HG02678 (cell line): ENCODE measurements at regions not wholly inside any gene's neighbourhood (a gene's known extent, or its start where the extent isn't known, plus 50 kb on each side); places are given as distances from the start of the nearest gene placed in this dataset.
A peak's percentile ranks its signal among the peaks of the same experiment; 100 is the strongest.
"Not testable (repeated sequence)": the region's sequence is repeated elsewhere in the genome, so short reads cannot be mapped to it uniquely, and the experiment has no call there.

Experiments
- ATAC-seq: cut with Tn5 transposase; IDR thresholded peaks from one replicate; pipeline ENCODE4 v1.9.1; 2021; ENCODE audit warnings: mild to moderate bottlenecking, moderate library complexity; ENCODE audit not compliant: unreplicated experiment

DNA sequence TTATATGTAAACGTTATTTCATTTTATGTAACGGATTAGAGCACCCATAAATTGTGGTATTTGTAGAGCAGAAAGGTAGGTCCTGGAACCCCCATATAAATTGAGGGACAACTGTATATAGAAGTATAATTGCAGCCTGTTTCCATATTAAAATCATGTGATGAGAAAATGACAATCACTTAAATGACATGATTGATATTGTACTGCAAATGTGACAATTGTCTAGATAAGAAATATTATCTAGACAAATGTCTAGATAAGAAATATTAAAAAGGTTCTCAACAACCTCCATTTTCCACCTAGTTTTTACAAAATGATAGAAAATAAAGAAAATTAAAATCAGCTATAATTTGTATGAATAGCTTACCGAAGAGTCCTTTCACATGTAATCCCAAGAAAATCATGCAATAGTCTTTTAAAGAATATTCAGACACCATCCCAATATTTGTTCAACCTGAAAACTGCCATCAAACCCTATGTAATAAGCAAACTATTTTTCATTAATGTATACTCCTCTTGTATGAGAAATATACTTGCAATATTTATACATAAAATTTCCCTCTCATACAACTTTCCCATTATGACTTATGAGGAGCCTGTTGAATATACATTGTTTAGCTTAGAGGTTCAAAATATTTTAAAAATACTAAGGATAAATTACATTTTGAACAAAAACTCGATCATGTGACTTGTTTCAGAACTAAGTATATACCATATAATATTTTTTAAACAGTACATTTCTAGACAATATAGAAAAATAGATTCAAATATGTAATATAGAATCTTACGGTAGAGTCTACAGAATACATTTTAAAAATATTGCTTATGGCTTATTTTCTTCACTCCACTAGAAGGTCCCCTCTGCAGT lies 153.2 kb downstream of the CRPPA start:
- no peak for ATAC-seq

DNA sequence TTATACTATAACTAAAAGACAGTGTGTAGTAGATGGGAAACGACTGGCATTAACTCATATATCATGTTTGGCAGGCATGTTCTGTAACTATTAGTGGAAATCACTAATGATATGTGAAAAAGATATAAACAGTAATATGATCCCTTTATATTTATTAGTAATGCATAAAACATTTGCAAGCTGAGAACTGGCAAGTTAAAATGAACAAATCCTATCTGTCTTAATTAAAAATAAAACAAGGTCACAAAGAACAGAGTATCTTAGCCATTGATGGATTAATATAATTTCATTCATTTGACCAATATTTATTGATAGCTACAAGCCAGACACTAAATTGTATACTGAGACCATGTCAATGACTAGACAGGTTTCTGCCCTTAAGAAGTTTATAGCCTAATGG lies 154.5 kb downstream of the CRPPA start:
- ATAC-seq, result no peak

DNA sequence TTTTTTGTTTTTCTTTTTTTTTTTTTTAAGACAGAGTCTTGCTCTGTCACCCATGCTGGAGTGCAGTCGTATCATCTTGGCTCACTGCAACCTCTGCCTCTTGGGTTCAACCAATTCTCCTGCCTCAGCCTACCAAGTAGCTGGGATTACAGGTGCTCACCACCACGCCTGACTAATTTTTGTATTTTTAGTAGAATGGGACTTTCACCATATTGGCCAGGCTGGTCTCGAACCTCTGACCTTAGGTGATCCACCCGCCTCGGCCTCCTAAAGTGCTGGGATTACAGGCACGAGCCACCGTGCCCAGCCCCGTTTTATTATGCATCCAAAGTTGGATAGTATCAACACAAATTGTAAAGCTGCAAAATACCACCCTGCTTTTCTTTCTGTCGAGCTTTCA lies 154.9 kb downstream of the CRPPA start:
- ATAC-seq, result not testable (repeated sequence)

DNA sequence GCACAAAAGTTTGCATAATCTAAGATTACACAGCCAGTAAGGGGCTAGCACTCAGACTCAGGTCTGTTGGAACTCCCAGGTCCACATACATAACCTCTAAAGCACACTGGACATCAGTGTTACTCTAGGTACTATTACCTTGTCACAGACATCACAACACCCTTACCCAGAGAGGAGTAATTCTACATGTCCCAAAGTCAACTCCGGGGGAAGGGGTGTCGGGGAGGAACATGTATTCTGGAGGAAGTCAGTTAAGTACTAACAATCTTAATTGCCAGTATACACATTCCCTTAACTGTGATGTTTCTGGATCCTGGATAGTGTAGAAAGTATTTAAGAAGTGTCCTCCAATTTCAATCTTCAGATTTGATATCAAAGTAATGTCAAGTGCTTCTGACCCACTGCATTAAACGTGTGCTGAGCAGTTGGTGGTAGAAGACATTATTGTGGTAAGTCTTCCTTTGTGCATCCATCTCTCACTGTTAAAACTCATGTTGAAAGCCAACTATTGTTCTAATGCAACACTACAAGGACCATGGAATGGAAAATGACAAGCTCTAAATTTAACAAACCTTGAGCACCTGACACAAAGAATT lies 155.4 kb downstream of the CRPPA start:
- no peak for ATAC-seq

DNA sequence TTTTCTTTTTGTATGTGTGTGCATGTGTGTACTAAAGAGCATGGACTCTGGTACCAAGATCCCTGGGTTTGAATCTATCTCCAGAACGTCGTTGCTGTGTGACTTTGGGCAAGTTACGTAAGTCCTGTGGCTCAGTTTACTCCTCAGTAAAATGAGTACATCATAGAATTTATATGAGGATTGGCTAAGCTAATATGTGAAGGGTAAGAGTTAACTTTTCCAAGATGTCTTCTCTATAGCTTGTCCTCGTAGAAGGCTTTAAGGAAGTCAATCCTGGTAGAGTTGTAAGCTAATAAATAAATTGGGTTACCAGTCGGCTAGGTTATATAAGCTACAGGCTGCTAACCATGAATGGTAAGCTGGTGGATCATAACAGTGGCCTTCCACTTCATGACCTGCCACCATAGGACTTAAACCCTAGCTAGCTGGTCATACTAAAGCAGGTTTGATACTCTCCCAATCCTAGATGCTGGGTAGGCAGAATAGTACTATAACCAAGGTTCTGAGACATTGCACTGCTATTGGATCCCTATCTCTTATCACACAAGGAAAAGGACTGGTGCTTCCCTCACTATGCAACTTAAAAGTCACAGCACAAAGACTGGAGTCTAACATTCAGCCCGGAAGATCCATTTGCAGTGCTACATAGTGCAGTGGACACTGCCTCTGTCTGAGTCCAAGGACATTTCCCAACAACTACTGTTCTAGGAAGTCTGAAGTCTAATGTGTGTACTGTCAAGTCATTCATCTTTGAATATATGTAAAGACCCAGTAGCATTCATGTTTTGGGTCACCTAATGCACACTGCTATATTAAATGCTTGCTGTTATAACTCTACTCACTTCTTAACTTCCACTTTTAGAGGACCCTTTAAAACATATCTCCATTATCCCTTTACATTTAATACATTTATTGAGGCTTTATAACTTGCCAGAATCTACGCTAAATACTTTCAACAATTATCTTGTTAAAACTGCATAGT lies 156.2 kb downstream of the CRPPA start:
- ATAC-seq, result no peak

DNA sequence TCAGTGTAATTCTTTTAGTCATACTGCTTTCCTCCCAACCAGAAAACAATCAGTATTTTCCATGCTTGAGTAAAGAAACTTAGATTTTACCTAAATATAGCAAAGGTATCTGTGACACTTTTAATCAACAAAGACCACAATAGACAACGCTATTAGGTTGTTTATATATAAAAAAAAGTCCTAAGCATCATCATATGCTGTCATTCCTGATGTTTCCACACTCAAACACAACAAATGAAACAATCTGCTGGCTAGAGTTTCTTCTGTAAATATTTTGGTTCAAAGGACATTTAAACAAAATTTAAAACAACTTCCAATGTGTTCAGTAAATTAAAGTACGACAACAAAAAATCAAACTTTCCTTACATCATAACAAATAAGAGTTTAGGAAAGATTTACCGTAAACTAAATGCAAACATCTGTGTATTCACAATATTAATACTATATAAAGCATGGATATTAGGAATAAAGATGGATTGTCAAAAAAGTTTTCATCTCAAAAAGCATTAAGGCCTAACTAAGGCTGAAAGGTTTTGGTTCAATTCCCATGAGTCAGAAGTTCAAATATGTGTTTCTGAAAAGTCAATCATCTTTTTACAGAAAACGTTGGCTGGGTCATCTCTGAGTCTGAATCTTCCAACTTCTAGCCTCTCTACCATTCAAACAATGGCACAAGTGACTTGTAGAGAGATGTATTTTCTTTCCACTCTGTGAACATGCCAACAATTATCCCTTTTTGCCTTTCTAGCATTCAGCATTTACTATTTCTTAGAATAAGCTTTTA lies 157.1 kb downstream of the CRPPA start:
- ATAC-seq, result no peak

DNA sequence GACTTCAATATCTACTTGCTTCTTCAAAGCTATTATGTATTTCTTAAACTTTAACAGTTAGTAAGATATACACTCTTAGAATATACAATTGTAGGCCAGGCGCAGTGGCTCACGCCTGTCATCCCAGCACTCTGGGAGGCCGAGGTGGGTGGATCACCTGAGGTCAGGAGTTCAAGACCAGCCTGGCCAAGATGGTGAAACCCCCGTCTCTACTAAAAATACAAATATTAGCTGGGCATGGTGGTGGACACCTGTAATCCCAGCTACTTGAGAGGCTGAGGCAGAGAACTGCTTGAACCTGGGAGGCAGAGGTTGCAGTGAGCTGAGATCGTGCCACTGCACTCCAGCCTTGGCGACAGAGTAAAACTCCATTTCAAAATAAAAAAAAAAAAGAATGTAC lies 158.0 kb downstream of the CRPPA start:
- not testable (repeated sequence) for ATAC-seq

DNA sequence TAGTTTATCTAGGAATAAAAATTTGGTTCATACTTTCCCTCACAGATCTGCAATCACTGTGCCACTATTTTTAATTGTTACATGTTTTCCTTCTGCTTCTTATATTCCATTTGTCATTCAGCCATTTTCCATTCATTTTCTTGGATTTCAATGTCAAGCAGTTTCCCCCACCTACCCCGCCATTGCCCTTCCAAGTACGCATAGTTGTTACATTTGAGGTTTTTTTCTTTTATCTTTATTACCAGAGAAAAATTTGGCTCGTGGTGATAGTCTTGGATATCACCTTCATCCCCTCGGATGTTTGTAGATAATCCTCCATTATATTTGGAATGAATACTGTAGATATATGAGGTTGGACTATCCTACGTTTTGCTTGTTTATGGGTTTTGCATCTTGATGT lies 159.7 kb downstream of the CRPPA start:
- no peak for ATAC-seq

DNA sequence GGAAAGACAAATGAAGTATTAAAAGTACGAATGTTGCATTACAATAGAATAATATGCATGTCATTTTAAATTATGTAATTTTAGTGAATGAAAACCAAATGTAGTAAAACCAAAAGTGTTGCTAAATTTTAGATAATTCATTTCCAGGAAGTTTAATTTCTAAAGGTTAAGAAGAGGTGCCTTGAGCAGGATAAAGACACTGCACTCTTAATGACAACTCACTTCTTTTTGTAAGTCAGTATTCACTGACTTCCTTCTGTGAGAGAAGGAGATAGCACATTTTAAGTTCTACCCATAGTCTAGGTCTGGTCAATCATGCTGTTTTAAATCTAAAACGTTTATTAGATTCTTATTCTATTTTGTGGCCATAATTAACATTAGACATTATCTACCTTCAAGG lies 160.2 kb downstream of the CRPPA start:
- no peak for ATAC-seq

DNA sequence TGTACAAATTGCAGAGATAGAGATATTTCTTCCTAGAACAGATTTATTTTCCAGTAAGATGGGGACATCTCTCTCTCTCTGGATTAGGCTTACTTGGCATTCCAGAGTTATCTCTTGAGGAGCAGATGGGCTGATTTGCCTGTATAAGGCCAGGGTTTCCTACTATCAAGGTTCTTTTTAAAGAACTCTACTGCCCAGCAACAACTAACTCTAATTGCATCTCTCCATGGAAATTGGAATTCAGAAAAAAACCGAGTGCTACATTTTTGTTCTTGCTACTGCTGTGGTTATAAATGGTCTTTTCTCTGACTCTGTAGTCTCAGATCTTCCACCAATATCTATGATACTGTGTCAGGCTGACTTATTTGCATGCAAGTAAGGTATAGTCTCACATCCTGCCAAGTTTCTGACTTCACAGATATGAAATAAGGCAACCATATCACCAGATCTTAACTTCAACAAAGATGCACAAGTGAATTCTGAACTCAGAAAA lies 161.1 kb downstream of the CRPPA start:
- peak; percentile 86 for ATAC-seq

DNA sequence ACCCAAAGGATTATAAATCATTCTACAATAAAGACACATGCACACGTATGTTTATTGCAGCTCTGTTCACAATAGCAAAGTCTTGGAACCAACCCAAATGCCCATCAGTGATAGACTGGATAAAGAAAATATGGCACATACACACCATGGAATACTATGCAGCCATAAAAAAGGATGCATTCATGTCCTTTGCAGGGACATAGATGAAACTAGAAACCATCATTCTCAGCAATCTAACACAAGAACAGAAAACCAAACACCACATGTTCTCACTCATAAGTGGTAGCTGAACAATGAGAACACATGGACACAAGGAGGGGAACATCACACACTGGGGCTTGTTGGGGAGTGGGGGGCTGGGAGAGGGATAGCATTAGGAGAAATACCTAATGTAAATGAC lies 164.9 kb downstream of the CRPPA start:
- ATAC-seq, result not testable (repeated sequence)

DNA sequence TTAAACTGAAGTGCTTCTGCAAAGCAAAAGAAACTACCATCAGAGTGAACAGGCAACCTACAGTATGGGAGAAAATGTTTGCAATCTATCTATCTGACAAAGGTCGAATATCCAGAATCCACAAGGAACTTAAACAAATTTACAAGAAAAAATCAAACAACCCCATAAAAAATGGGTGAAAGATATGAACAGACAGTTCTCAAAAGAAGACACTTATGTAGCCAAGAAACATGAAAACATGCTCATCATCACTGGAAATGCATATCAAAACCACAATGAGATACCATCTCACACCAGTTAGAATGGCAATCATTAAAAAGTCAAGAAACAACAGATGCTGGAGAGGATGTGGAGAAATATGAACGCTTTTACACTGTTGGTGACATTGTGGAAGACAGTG lies 165.4 kb downstream of the CRPPA start:
- ATAC-seq, result not testable (repeated sequence)

DNA sequence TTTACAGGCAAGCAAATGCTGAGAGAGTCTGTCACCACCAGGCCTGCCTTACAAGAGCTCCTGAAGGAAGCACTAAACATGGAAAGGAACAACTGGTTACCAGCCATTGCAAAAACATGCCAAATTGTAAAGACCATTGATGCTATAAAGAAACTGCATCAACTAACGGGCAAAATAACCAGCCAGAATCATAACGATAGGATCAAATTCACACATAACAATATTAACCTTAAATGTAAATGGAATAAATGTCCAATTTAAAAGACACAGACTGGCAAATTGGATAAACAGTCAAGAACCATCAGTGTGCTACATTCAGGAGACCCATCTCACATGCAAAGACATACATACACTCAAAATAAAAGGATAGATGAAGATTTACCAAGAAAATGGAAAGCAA lies 170.7 kb downstream of the CRPPA start:
- ATAC-seq, result not testable (repeated sequence)

DNA sequence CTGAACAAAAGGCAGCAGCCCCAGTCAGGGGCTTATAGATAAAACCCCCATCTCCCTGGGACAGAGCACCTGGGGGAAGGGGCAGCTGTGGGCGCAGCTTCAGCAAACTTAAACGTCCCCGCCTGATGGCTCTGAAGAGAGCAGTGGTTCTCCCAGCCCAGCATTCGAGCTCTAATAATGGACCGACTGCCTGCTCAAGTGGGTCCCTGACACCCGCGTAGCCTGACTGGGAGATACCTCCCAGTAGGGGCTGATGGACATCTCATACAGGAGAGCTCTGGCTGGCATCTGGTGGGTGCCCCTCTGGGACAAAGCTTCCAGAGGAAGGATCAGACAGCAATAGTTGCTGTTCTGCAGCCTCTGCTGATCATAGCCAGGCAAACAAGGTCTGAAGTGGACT lies 172.1 kb downstream of the CRPPA start:
- not testable (repeated sequence) for ATAC-seq

DNA sequence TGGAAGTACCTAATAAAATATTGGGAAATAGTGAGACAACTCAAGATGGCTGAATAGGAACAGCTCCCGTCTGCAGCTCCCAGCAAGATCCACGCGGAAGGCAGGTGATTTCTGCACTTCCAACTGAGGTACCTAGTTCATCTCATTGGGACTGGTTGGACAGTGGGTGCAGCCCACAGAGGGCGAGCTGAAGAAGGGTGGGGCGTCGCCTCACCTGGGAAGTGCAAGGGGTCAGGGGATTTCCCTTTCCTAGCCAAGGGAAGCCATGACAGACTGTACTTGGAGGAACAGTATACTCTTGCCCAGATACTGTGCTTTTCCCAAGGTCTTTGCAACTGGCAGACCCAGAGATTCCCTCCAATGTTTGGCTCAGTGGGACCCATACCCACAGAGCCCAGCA lies 172.8 kb downstream of the CRPPA start:
- not testable (repeated sequence) for ATAC-seq

DNA sequence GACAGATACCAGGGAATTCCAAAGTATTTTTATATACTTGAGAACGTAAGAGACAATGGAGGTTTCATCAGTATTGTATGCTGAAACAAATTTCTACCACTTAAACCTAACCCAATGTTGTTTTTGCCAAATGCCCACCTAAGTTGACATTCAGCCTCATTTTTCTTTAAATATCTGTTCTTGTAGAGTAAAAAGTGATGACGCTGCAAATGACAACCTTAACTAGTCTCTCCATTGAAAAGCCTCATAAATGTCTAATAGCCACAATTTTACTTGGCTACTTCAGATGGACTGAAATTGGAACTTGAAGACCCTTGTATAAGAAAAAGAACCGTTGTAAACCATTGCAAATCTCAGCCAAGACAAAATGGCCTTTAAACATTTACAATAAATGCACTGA lies 176.9 kb downstream of the CRPPA start:
- ATAC-seq, result no peak

DNA sequence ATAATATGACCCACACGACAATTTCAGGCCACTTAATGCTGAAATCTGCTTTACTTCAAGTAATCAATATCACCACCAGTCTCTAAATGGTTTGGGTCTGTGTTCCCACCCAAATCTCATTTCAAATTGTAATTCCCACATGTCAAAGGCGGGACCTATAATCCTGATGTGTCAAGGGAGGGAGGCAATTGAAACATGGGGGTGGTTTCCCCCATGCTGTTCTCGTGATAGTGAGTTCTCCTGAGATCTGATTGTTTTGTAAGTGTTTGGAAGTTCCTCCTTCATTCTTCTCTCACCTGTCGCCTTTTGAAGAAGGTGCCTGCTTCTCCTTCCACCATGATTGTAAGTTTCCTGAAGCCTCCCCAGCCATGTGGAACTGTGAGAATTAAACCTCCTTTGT lies 178.4 kb downstream of the CRPPA start:
- no peak for ATAC-seq

DNA sequence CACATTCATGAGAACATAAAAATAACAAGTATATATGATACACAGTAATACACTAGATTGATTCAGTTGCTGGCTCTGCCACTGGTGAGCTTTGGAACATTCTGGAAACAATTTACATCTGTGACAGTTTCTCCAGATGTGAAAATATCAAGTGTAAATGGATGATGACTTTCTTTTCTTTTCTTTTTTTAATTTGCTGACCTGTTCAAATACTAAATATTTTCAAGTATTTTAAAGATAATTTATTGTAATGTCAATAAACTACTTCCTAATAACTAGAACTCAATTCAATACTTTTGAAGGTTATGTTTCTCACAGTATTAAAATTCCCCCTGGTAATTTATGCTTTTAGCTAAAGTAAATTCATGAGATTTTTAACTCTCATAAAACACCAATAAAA lies 180.3 kb downstream of the CRPPA start:
- no peak for ATAC-seq

DNA sequence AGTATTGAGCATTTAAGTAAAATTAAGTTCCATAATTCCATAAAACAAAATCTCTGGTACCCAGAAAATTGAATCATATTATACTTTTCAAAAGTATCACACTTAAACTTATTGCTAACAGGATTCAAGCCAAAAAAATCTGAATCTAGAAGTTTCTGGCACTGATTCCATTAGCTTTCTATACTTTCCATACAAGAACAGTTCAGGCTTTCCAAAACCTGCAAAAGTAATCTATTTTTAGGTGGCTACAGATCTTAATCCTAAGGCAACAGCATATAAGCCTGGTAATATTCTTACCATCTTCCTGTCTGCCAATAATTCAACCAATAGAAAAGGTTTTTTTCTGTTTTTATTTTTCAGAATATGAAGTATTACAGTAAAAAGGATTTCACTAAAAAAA lies 185.0 kb downstream of the CRPPA start:
- ATAC-seq, result no peak
